ENCODE measurements at regions not wholly inside any gene's neighbourhood (a gene's known extent, or its start where the extent isn't known, plus 50 kb on each side); places are given as distances from the start of the nearest gene placed in this dataset.

GRCh38 chr16:25580041-25580440, 111.7 kb upstream of the HS3ST4 start:
- H3K9me3 ChIP-seq (ENCODE audit: control insufficient read depth, insufficient read depth, low read length), result no peaks in the 10 kb centered on the region
- intact Hi-C loops (cut with micrococcal nuclease), result no loop called here
- no peak for TF ChIP-seq CTCF (IDR thresholded peaks at IDR 0.05)
- no peak overlapping the region for H3K4me3 ChIP-seq (ENCODE audit: low read length)
- ATAC-seq (no peak), DNase-seq (no peak)
- H3K4me1 ChIP-seq (ENCODE audit: control insufficient read depth, insufficient read depth, low read length), result no peaks in the 10 kb centered on the region
- Mint-ChIP-seq H3K9me3 (no peaks in the 10 kb centered on the region), H3K27ac (no peak overlapping the region), H3K4me1 (no peaks in the 10 kb centered on the region), H3K36me3 (no peaks in the 10 kb centered on the region), H3K4me3 (no peak overlapping the region), H3K27me3 (ENCODE audit: low read depth in 2 of 2) (no peaks in the 10 kb centered on the region)
- H3K27ac ChIP-seq (ENCODE audit: low read length), result no peak overlapping the region
- no peaks in the 10 kb centered on the region for H3K27me3 ChIP-seq (ENCODE audit: control insufficient read depth, insufficient read depth, low read length)
- WGBS (ENCODE audit: insufficient coverage), result 90% methylated on average over 14 of the region's 14 CpGs
- no peaks in the 10 kb centered on the region for H3K36me3 ChIP-seq (ENCODE audit: control insufficient read depth, insufficient read depth, low read length)

DNA sequence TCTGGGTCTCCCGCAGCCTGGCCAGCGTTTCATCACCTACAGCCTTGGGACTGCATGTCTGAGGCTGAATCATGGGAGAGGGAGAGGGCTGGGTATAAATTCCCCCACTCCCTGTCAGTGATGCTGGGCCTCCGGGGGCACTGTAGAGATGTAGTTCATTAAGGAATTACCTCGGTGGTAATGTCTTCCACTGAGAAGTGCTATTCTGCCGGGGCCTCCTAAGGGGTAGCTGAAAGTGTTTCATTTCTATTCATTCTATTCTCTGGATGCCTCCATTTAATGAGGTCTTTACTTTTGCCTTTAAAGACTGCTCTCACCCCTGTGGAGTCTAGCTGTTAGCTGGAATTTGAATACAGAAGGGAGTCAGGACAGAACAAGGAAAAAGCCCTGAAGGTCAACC, 116.4 kb upstream of the HS3ST4 start:
- WGBS (ENCODE audit: insufficient coverage), result 86% methylated on average over 3 of the region's 5 CpGs
- H3K4me1 ChIP-seq (ENCODE audit: control insufficient read depth, insufficient read depth, low read length), result no peaks in the 10 kb centered on the region
- H3K27me3 ChIP-seq (ENCODE audit: control insufficient read depth, insufficient read depth, low read length), result no peaks in the 10 kb centered on the region
- no peak overlapping the region for H3K27ac ChIP-seq (ENCODE audit: low read length)
- intact Hi-C loops (cut with micrococcal nuclease), result no loop called here
- Mint-ChIP-seq H3K4me3 (no peak overlapping the region), H3K36me3 (no peaks in the 10 kb centered on the region), H3K27me3 (ENCODE audit: low read depth in 2 of 2) (peaks cover 3 to 8% of the 10 kb centered on the region in 2 donors), H3K4me1 (no peaks in the 10 kb centered on the region), H3K27ac (no peak overlapping the region), H3K9me3 (no peaks in the 10 kb centered on the region)
- ATAC-seq (no peak), DNase-seq (no peak)
- H3K36me3 ChIP-seq (ENCODE audit: control insufficient read depth, insufficient read depth, low read length), result no peaks in the 10 kb centered on the region
- no peak overlapping the region for H3K4me3 ChIP-seq (ENCODE audit: low read length)
- no peak for TF ChIP-seq CTCF (IDR thresholded peaks at IDR 0.05)
- H3K9me3 ChIP-seq (ENCODE audit: control insufficient read depth, insufficient read depth, low read length), result no peaks in the 10 kb centered on the region

DNA sequence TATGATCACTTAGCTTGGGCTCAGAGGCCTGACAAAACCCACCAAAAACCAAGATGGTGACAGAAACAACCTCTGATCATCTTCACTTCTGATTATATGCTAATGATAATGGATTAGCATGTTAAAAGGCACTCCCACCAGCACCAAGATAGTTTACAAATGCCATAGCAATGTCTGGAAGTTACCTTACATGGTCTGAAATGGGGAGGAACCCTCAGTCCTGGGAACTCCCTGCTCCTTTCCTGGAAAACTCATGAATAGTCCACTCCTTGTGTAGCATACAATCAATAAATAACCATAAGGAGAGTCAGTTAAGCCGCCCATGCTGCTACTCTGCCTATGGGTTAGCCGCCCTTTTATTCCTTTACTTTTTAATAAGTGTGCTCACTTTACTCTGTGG, 120.0 kb upstream of the HS3ST4 start:
- Mint-ChIP-seq H3K27ac (no peak overlapping the region), H3K4me3 (no peak overlapping the region), H3K27me3 (ENCODE audit: low read depth in 2 of 2) (peaks cover 3 to 8% of the 10 kb centered on the region in 2 donors), H3K4me1 (no peaks in the 10 kb centered on the region), H3K9me3 (no peaks in the 10 kb centered on the region), H3K36me3 (no peaks in the 10 kb centered on the region)
- intact Hi-C loops (cut with micrococcal nuclease), result no loop called here
- H3K36me3 ChIP-seq (ENCODE audit: control insufficient read depth, insufficient read depth, low read length), result no peaks in the 10 kb centered on the region
- H3K27me3 ChIP-seq (ENCODE audit: control insufficient read depth, insufficient read depth, low read length), result no peaks in the 10 kb centered on the region
- no peak for ATAC-seq
- H3K4me1 ChIP-seq (ENCODE audit: control insufficient read depth, insufficient read depth, low read length), result no peaks in the 10 kb centered on the region
- no peak for TF ChIP-seq CTCF (IDR thresholded peaks at IDR 0.05)
- H3K27ac ChIP-seq (ENCODE audit: low read length), result no peak overlapping the region
- WGBS (ENCODE audit: insufficient coverage), result 77% methylated on average over 2 of the region's 2 CpGs
- no peaks in the 10 kb centered on the region for H3K9me3 ChIP-seq (ENCODE audit: control insufficient read depth, insufficient read depth, low read length)
- no peak overlapping the region for H3K4me3 ChIP-seq (ENCODE audit: low read length)
- no peak for DNase-seq

- Histone ChIP-seq H3K36me3 (ENCODE audit: control insufficient read depth, insufficient read depth, low read length) (no peaks in the 10 kb centered on the region), H3K27ac (ENCODE audit: low read length) (no peak overlapping the region), H3K4me3 (ENCODE audit: low read length) (no peak overlapping the region), H3K27me3 (ENCODE audit: control insufficient read depth, insufficient read depth, low read length) (no peaks in the 10 kb centered on the region), H3K9me3 (ENCODE audit: control insufficient read depth, insufficient read depth, low read length) (no peaks in the 10 kb centered on the region), H3K4me1 (ENCODE audit: control insufficient read depth, insufficient read depth, low read length) (no peaks in the 10 kb centered on the region)
- intact Hi-C loops (cut with micrococcal nuclease), result no loop called here
- H3K27ac Mint-ChIP-seq, result no peak overlapping the region
- no peaks in the 10 kb centered on the region for H3K9me3 Mint-ChIP-seq
- no peak overlapping the region for H3K4me3 Mint-ChIP-seq
- H3K4me1 Mint-ChIP-seq, result no peaks in the 10 kb centered on the region
- ATAC-seq (no peak), DNase-seq (no peak)
- WGBS (ENCODE audit: insufficient coverage), result no CpG with 5 or more reads among the region's 3 CpGs
- TF ChIP-seq CTCF (IDR thresholded peaks at IDR 0.05), result no peak
- no peaks in the 10 kb centered on the region for H3K36me3 Mint-ChIP-seq
- H3K27me3 Mint-ChIP-seq (ENCODE audit: low read depth in 2 of 2), result peaks cover 3 to 8% of the 10 kb centered on the region in 2 donors
These were observed 121.6 kb upstream of the HS3ST4 start for GRCh38 chr16:25570131-25570530.

Measured in natural killer cell (primary cell).